ENCODE measurements at regions not wholly inside any gene's neighbourhood (a gene's known extent, or its start where the extent isn't known, plus 50 kb on each side); places are given as distances from the start of the nearest gene placed in this dataset.
A peak's percentile ranks its signal among the peaks of the same experiment; 100 is the strongest.

- DNase-seq (ENCODE audit: low spot score) = no peak
Measured at GRCh38 chr6:90403489-90404381, 107.1 kb upstream of the BACH2 start.

- DNase-seq (ENCODE audit: low spot score) = no peak
Measured at GRCh38 chr6:90402831-90403192, 106.2 kb upstream of the BACH2 start.

GRCh38 chr6:90401933-90402830 lies 105.5 kb upstream of the BACH2 start:
- DNase-seq (ENCODE audit: low spot score) = peak; percentile 72

- peak; percentile 22 for DNase-seq (ENCODE audit: low spot score)
Measured at GRCh38 chr6:90399970-90400369, 103.3 kb upstream of the BACH2 start.

GRCh38 chr6:90397929-90398674 lies 101.5 kb upstream of the BACH2 start:
- DNase-seq (ENCODE audit: low spot score) = peak; percentile 95

GRCh38 chr6:90397047-90397446 lies 100.4 kb upstream of the BACH2 start:
- no peak for DNase-seq (ENCODE audit: low spot score)

GRCh38 chr6:90393232-90393884 lies 96.7 kb upstream of the BACH2 start:
- peak; percentile 75 for DNase-seq (ENCODE audit: low spot score)

GRCh38 chr6:90390379-90390778 lies 93.7 kb upstream of the BACH2 start:
- no peak for DNase-seq (ENCODE audit: low spot score)

GRCh38 chr6:90388395-90388794 lies 91.8 kb upstream of the BACH2 start:
- no peak for DNase-seq (ENCODE audit: low spot score)

- DNase-seq (ENCODE audit: low spot score) = no peak
Measured at GRCh38 chr6:90387826-90388225, 91.2 kb upstream of the BACH2 start.

- no peak for DNase-seq (ENCODE audit: low spot score)
Measured at GRCh38 chr6:90387383-90387775, 90.7 kb upstream of the BACH2 start.

GRCh38 chr6:90386399-90387382 lies 90.0 kb upstream of the BACH2 start:
- DNase-seq (ENCODE audit: low spot score) = no peak

GRCh38 chr6:90385759-90386313 lies 89.2 kb upstream of the BACH2 start:
- no peak for DNase-seq (ENCODE audit: low spot score)

- no peak for DNase-seq (ENCODE audit: low spot score)
Measured at GRCh38 chr6:90384720-90385119, 88.1 kb upstream of the BACH2 start.

GRCh38 chr6:90383196-90383822 lies 86.7 kb upstream of the BACH2 start:
- DNase-seq (ENCODE audit: low spot score) = no peak

GRCh38 chr6:90382760-90383159 lies 86.1 kb upstream of the BACH2 start:
- no peak for DNase-seq (ENCODE audit: low spot score)

- DNase-seq (ENCODE audit: low spot score) = no peak
Measured at GRCh38 chr6:90375681-90376439, 79.2 kb upstream of the BACH2 start.

GRCh38 chr6:90374201-90374600 lies 77.6 kb upstream of the BACH2 start:
- DNase-seq (ENCODE audit: low spot score) = no peak

- no peak for DNase-seq (ENCODE audit: low spot score)
Measured at GRCh38 chr6:90372885-90373284, 76.2 kb upstream of the BACH2 start.
